Activated T-cell treated with anti-CD3 and anti-CD28 coated beads, Interleukin-2, amount 50 U/mL, for 4 hours (primary cell): ENCODE measurements at regions not wholly inside any gene's neighbourhood (a gene's known extent, or its start where the extent isn't known, plus 50 kb on each side); places are given as distances from the start of the nearest gene placed in this dataset.

Experiments
- ATAC-seq, 2 donors: fragments of 200-7000 bp; cut with Tn5 transposase; one replicate each; pipeline ENCODE4 v1.10.0; 2021
- DNase-seq: peaks from one replicate; pipeline ENCODE4 v3.0.0-alpha.2; 2020
- H3K27me3 Mint-ChIP-seq: one replicate; pipeline ENCODE4 v1.8.0; 2021; ENCODE audit warnings: low read depth, mixed read lengths
- H3K36me3 Mint-ChIP-seq: one replicate; pipeline ENCODE4 v1.8.0; 2022; ENCODE audit warnings: mixed read lengths; ENCODE audit not compliant: insufficient read depth
- H3K4me1 Mint-ChIP-seq: one replicate; pipeline ENCODE4 v1.8.0; 2021; ENCODE audit warnings: low read depth, mixed read lengths
- H3K4me3 Mint-ChIP-seq: one replicate; pipeline ENCODE4 v1.8.0; 2021; ENCODE audit warnings: mild to moderate bottlenecking, moderate library complexity, mixed read lengths
- H3K9me3 Mint-ChIP-seq: one replicate; pipeline ENCODE4 v1.8.0; 2021; ENCODE audit warnings: mixed read lengths

GRCh38 chr15:93861413-93861812 lies 369.9 kb upstream of the MCTP2 start:
- no peak overlapping the region for H3K4me3 Mint-ChIP-seq
- H3K4me1 Mint-ChIP-seq: peaks cover 2% of the 10 kb centered on the region
- no peaks in the 10 kb centered on the region for H3K9me3 Mint-ChIP-seq
- no peaks in the 10 kb centered on the region for H3K36me3 Mint-ChIP-seq
- peak in 1 of 2 donors; percentile 41 for ATAC-seq
- no peak for DNase-seq
- peaks cover 9% of the 10 kb centered on the region for H3K27me3 Mint-ChIP-seq

- Mint-ChIP-seq H3K36me3 (no peaks in the 10 kb centered on the region), H3K27me3 (peaks cover 9% of the 10 kb centered on the region), H3K4me3 (no peak overlapping the region), H3K9me3 (no peaks in the 10 kb centered on the region), H3K4me1 (peaks cover 2% of the 10 kb centered on the region)
- DNase-seq: no peak
- ATAC-seq: no peak
These were observed 370.7 kb upstream of the MCTP2 start for GRCh38 chr15:93860701-93861100.

- Mint-ChIP-seq H3K36me3 (no peaks in the 10 kb centered on the region), H3K27me3 (peaks cover 8% of the 10 kb centered on the region), H3K4me1 (peaks cover 2% of the 10 kb centered on the region), H3K9me3 (no peaks in the 10 kb centered on the region), H3K4me3 (no peak overlapping the region)
- ATAC-seq: no peak
- DNase-seq: no peak
These were observed 372.2 kb upstream of the MCTP2 start for GRCh38 chr15:93859176-93859575.

GRCh38 chr15:93855181-93855826 lies 376.1 kb upstream of the MCTP2 start:
- Mint-ChIP-seq H3K4me3 (no peak overlapping the region), H3K27me3 (no peaks in the 10 kb centered on the region), H3K4me1 (no peaks in the 10 kb centered on the region), H3K9me3 (no peaks in the 10 kb centered on the region), H3K36me3 (no peaks in the 10 kb centered on the region)
- DNase-seq (no peak), ATAC-seq (no peak)

- no peaks in the 10 kb centered on the region for H3K27me3 Mint-ChIP-seq
- no peaks in the 10 kb centered on the region for H3K4me1 Mint-ChIP-seq
- H3K4me3 Mint-ChIP-seq: no peak overlapping the region
- DNase-seq (no peak), ATAC-seq (no peak)
- no peaks in the 10 kb centered on the region for H3K36me3 Mint-ChIP-seq
- H3K9me3 Mint-ChIP-seq: no peaks in the 10 kb centered on the region
These were observed 377.3 kb upstream of the MCTP2 start for GRCh38 chr15:93854088-93854487.

GRCh38 chr15:93852761-93853160 lies 378.6 kb upstream of the MCTP2 start:
- no peak for DNase-seq
- Mint-ChIP-seq H3K27me3 (no peaks in the 10 kb centered on the region), H3K9me3 (no peaks in the 10 kb centered on the region), H3K4me1 (no peaks in the 10 kb centered on the region), H3K4me3 (no peak overlapping the region), H3K36me3 (no peaks in the 10 kb centered on the region)
- ATAC-seq: no peak

- no peak for ATAC-seq
- Mint-ChIP-seq H3K4me3 (no peak overlapping the region), H3K9me3 (no peaks in the 10 kb centered on the region), H3K4me1 (no peaks in the 10 kb centered on the region), H3K27me3 (peaks cover 7% of the 10 kb centered on the region), H3K36me3 (no peaks in the 10 kb centered on the region)
- no peak for DNase-seq
These were observed 382.9 kb upstream of the MCTP2 start for GRCh38 chr15:93848490-93848889.

GRCh38 chr15:93848076-93848475 lies 383.3 kb upstream of the MCTP2 start:
- H3K36me3 Mint-ChIP-seq: no peaks in the 10 kb centered on the region
- ATAC-seq (no peak), DNase-seq (no peak)
- H3K4me1 Mint-ChIP-seq: no peaks in the 10 kb centered on the region
- no peaks in the 10 kb centered on the region for H3K9me3 Mint-ChIP-seq
- H3K4me3 Mint-ChIP-seq: no peak overlapping the region
- H3K27me3 Mint-ChIP-seq: peaks cover 7% of the 10 kb centered on the region

GRCh38 chr15:93846148-93846547 lies 385.2 kb upstream of the MCTP2 start:
- no peaks in the 10 kb centered on the region for H3K36me3 Mint-ChIP-seq
- no peak overlapping the region for H3K4me3 Mint-ChIP-seq
- no peaks in the 10 kb centered on the region for H3K9me3 Mint-ChIP-seq
- no peak for DNase-seq
- no peaks in the 10 kb centered on the region for H3K4me1 Mint-ChIP-seq
- no peak for ATAC-seq
- H3K27me3 Mint-ChIP-seq: peaks cover 9% of the 10 kb centered on the region

- H3K4me3 Mint-ChIP-seq: no peak overlapping the region
- H3K27me3 Mint-ChIP-seq: peaks cover 6% of the 10 kb centered on the region
- H3K4me1 Mint-ChIP-seq: no peaks in the 10 kb centered on the region
- no peaks in the 10 kb centered on the region for H3K36me3 Mint-ChIP-seq
- ATAC-seq (no peak), DNase-seq (no peak)
- H3K9me3 Mint-ChIP-seq: no peaks in the 10 kb centered on the region
These were observed 393.9 kb upstream of the MCTP2 start for GRCh38 chr15:93837450-93837849.

- H3K4me3 Mint-ChIP-seq: no peak overlapping the region
- no peak for ATAC-seq
These were observed 396.0 kb upstream of the MCTP2 start for GRCh38 chr15:93835344-93835743.

GRCh38 chr15:93831641-93832040 lies 399.7 kb upstream of the MCTP2 start:
- no peak for DNase-seq
- no peak for ATAC-seq
- Mint-ChIP-seq H3K9me3 (no peaks in the 10 kb centered on the region), H3K4me3 (no peak overlapping the region), H3K27me3 (peaks cover 7% of the 10 kb centered on the region), H3K4me1 (no peaks in the 10 kb centered on the region), H3K36me3 (no peaks in the 10 kb centered on the region)

More at GRCh38 chr15:93835344-93835743, 396.0 kb upstream of the MCTP2 start:
- no peaks in the 10 kb centered on the region for H3K4me1 Mint-ChIP-seq
- H3K27me3 Mint-ChIP-seq: peaks cover 4% of the 10 kb centered on the region
- H3K36me3 Mint-ChIP-seq: no peaks in the 10 kb centered on the region
- H3K9me3 Mint-ChIP-seq: no peaks in the 10 kb centered on the region
- no peak for DNase-seq

- peaks cover 7% of the 10 kb centered on the region for H3K27me3 Mint-ChIP-seq
- H3K36me3 Mint-ChIP-seq: no peaks in the 10 kb centered on the region
- no peak overlapping the region for H3K4me3 Mint-ChIP-seq
- no peak for DNase-seq
- H3K9me3 Mint-ChIP-seq: no peaks in the 10 kb centered on the region
- ATAC-seq: no peak
- no peaks in the 10 kb centered on the region for H3K4me1 Mint-ChIP-seq
These were observed 400.9 kb upstream of the MCTP2 start for GRCh38 chr15:93830221-93831080.

- Mint-ChIP-seq H3K36me3 (no peaks in the 10 kb centered on the region), H3K4me1 (no peaks in the 10 kb centered on the region), H3K9me3 (no peaks in the 10 kb centered on the region), H3K4me3 (no peak overlapping the region), H3K27me3 (peaks cover 7% of the 10 kb centered on the region)
- DNase-seq (no peak), ATAC-seq (peak in 1 of 2 donors; percentile 14)
These were observed 402.1 kb upstream of the MCTP2 start for GRCh38 chr15:93829115-93829870.
